AG09309 (cell line): ENCODE measurements at regions not wholly inside any gene's neighbourhood (a gene's known extent, or its start where the extent isn't known, plus 50 kb on each side); places are given as distances from the start of the nearest gene placed in this dataset.

ENCODE experiments used
- DNase-seq: peaks from one replicate; pipeline ENCODE4 v3.0.0-alpha.2; 2010; ENCODE audit warnings: low read depth
- H3K4me3 ChIP-seq: 2 replicates; pipeline ENCODE4 v1.5.1; 2011; ENCODE audit warnings: mild to moderate bottlenecking, low read depth, low read length, moderate library complexity; ENCODE audit not compliant: control insufficient read depth
- CTCF ChIP-seq: IDR thresholded peaks from 2 replicates; pipeline ENCODE4 v1.5.1; 2011; ENCODE audit warnings: mild to moderate bottlenecking, low read depth, low read length, inconsistent platforms; ENCODE audit not compliant: insufficient read depth, control insufficient read depth; ENCODE audit errors: missing control alignments

- no peak for TF ChIP-seq CTCF
- H3K4me3 ChIP-seq = no peak overlapping the region
- DNase-seq = no peak
These were observed 59.5 kb upstream of the KCNA3 start for GRCh38 chr1:110734133-110734680.

GRCh38 chr1:110731529-110731928 is 56.8 kb upstream of the KCNA3 start:
- no peak for DNase-seq
- TF ChIP-seq CTCF = no peak
- no peak overlapping the region for H3K4me3 ChIP-seq

- no peak for DNase-seq
- no peak for TF ChIP-seq CTCF
- H3K4me3 ChIP-seq = no peak overlapping the region
These were observed 53.8 kb upstream of the KCNA3 start for GRCh38 chr1:110728388-110729001.

GRCh38 chr1:110727246-110727645 is 52.5 kb upstream of the KCNA3 start:
- TF ChIP-seq CTCF = no peak
- no peak for DNase-seq
- no peak overlapping the region for H3K4me3 ChIP-seq

GRCh38 chr1:110726755-110727154 is 52.0 kb upstream of the KCNA3 start:
- DNase-seq = no peak
- no peak for TF ChIP-seq CTCF
- H3K4me3 ChIP-seq = no peak overlapping the region
